Breast epithelium (tissue), 3 donors: ENCODE measurements at regions not wholly inside any gene's neighbourhood (a gene's known extent, or its start where the extent isn't known, plus 50 kb on each side); places are given as distances from the start of the nearest gene placed in this dataset.

ENCODE experiments used
- CTCF ChIP-seq, 3 donors: fragments of 450-650 bp; IDR thresholded peaks; one replicate each; pipeline ENCODE4 v1.5.1; 2016 to 2017; ENCODE audit warnings: antibody characterized with exemption in 3 of 3, mild to moderate bottlenecking in 3 of 3, moderate library complexity in 3 of 3
- POLR2AphosphoS5 ChIP-seq, 3 donors: sonication (generic); formaldehyde crosslinking; IDR thresholded peaks; one replicate each; pipeline ENCODE4 v1.6.1; 2017; ENCODE audit warnings: antibody characterized with exemption in 3 of 3

- TF ChIP-seq CTCF (IDR thresholded peaks at IDR 0.05) (no peak), POLR2AphosphoS5 (IDR thresholded peaks at IDR 0.05) (no peak)
Observed at GRCh38 chr6:105750089-105750488, 336.0 kb upstream of the PRDM1 start.
